RPMI8226 (cell line): ENCODE measurements at regions not wholly inside any gene's neighbourhood (a gene's known extent, or its start where the extent isn't known, plus 50 kb on each side); places are given as distances from the start of the nearest gene placed in this dataset.
A peak's percentile ranks its signal among the peaks of the same experiment; 100 is the strongest.
"Not testable (repeated sequence)": the region's sequence is repeated elsewhere in the genome, so short reads cannot be mapped to it uniquely, and the experiment has no call there.

ENCODE experiments used
- DNase-seq: peaks from one replicate; pipeline ENCODE4 v3.0.0-alpha.2; 2015

DNA sequence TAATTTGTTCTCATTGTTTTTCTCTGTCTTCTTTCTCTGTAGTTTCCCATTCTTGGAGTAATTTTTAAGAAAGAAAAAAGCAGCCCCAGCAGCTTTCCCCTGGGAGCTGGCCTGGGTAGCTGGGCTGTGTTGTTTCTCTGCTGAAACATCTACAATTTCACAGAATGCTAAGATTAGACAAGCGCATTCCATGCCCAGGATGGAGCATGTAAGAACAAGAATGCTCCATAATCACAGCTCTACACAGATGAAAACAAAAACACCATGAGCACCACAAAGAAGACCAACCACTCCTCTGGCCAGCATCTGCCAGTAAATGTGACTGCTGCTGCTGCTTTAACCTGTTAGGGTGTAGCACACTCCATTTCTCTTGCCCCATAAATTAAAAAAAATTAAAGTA is 239.2 kb upstream of the SLITRK1 start:
- no peak for DNase-seq

- no peak for DNase-seq
Measured at GRCh38 chr13:84118839-84119409, 236.7 kb upstream of the SLITRK1 start.

DNA sequence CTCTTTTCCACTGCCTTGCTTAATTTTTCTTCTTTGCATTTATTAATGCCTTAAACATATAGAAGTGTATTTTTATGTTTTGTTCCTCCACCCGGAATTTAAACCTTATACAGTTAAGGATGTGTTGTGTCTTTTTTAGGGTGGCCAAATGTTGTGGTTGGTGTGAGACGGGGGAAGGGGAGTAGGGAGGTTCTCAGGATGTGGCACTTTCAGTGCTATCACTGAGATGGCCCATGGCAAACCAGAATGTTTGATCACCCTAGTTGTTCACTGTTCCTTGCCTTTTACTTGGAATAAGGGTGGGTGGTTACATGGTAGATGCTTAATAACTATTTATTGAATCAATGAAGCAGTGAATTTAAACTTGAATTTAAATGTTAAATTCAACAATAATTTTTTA is 216.0 kb upstream of the SLITRK1 start:
- no peak for DNase-seq

DNA sequence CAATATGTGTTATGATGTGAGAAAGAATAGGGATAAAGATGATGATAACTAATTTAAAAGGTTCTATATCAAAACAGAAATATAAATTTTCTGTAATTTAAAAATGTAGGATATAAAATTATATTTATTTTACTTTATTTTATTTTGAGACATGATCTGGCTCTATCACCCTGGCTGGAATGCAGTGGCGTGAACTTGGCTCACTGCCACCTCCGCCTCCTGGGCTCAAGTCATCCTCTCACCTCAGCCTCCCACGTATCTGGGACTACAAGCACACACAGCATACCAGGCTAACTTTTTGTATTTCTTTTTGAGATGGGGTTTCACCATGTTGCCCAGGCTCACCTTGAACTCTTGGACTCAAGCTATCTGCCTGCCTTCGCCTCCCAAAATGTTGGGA is 214.9 kb upstream of the SLITRK1 start:
- DNase-seq, result no peak

DNA sequence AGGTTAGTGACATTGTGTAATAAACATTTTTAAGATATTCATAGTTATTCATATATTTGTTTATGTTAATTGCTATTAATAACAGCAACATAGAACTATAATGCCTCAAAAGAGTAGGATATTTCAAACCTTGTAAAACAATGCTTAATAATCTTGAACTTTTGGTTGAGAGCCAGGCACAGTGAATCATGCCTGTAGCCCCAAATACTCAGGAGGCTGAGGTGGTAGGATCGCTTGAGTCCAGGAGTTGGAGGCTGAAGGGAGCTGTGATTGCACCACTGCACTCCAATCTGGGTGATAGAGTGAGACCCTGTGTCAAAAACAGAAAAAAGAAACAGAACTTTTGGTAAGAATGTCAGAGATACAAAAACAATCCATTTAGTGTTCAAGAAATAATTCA is 213.9 kb upstream of the SLITRK1 start:
- DNase-seq, result no peak

DNA sequence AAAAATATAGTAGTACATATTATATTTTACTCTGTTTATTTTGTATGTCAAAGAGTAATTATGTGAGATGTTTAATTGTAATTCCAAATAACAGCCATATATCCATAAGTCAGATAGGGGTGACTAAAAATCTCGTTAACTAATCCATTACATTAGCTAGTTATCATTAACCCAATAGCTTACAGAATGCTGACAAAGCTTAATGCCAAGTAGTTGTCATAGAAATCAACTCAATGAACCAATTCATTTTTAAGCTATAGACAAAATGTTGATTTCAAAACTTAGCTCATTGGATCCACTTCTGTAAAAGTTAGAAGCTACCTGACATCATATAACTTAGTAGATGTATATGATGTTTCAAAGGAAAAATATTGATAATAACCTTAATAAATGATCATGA is 206.7 kb upstream of the SLITRK1 start:
- no peak for DNase-seq

GRCh38 chr13:84086847-84087162 is 204.5 kb upstream of the SLITRK1 start:
- no peak for DNase-seq

- DNase-seq, result not testable (repeated sequence)
Measured at GRCh38 chr13:84086098-84086846, 204.0 kb upstream of the SLITRK1 start.

DNA sequence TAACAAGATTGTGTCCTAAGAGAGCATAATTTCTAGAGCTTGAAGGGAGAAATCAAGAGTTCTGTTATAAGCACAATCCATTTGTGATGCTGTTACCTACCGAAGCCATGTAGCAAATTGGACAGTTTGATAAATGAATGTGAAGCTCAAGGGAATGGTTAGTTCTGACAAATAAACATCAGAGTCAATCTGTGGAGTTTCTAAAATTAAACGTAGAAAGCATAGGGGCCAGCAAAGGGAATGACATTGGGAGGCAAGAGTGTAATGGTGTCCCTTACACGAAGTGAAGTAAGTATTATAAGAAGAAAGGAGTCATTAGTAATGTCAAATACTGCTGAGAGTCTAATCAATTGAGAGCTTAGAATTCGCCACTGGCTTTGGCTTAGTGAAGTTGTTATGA is 200.2 kb upstream of the SLITRK1 start:
- no peak for DNase-seq

- no peak for DNase-seq
Measured at GRCh38 chr13:84080748-84081530, 198.7 kb upstream of the SLITRK1 start.

GRCh38 chr13:84077271-84077670 is 195.0 kb upstream of the SLITRK1 start:
- DNase-seq, result no peak

DNA sequence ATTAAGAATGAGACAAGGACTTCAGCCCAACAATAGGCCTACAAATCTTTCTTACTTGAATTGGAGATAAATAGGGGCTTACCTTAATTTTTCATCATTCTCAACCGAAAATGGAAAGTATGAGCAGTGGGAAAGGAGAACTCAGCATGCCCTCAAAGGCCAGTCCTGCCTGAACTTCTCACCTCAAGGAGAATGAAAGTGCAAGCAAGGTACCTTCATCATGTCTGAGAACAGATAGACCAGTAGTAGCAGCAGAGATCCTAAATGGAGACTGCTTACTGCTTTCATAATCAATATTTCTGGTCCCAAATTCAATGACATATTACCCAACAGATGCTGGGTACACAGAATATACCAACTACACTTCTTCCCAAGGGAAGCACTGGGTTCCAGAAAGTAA is 194.0 kb upstream of the SLITRK1 start:
- DNase-seq, result no peak

GRCh38 chr13:84050536-84050935 is 168.3 kb upstream of the SLITRK1 start:
- no peak for DNase-seq

GRCh38 chr13:84049443-84050219 is 167.4 kb upstream of the SLITRK1 start:
- no peak for DNase-seq

GRCh38 chr13:84044805-84045204 is 162.5 kb upstream of the SLITRK1 start:
- no peak for DNase-seq

- no peak for DNase-seq
Measured at GRCh38 chr13:84038001-84038400, 155.7 kb upstream of the SLITRK1 start.

GRCh38 chr13:84032116-84032515 is 149.8 kb upstream of the SLITRK1 start:
- DNase-seq, result no peak

GRCh38 chr13:84031120-84031519 is 148.8 kb upstream of the SLITRK1 start:
- DNase-seq, result no peak

DNA sequence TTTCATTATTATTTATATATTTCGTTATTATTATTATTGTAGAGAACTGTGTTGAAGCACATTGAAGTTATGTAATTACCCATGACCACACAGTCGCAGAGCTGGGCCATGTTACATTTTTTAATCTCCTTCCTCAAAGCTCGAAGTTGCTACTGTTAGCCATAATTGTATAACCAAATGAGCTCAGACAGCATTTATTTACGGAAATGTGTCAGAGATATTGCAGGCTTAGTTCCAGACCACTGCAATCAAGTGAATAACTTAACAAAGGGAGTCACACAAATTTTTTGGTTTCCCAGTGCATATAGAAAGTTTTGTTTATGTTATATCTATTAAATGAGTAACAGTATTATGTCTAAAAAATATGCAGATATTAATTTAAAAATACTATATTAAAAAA is 147.1 kb upstream of the SLITRK1 start:
- no peak for DNase-seq

DNA sequence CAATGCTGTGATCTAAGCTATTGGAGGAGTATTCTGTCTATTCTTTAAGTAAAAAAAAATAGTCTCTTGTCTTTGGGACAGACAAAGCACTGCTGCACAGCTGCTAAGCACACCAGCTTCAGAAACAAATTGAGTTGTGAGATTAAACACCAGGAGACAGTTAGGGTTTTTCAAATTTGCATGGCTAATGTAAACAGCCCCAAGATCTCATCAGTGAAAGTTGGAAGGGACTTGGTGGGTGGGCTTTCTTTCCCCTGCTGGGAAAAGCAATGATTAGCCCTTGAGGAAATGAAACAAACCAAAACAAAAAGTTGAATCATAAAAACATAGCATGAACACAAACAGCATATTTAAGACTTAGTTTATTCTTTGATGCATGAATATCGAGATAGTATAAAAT is 143.6 kb upstream of the SLITRK1 start:
- no peak for DNase-seq

GRCh38 chr13:83996415-83996814 is 114.1 kb upstream of the SLITRK1 start:
- no peak for DNase-seq

DNA sequence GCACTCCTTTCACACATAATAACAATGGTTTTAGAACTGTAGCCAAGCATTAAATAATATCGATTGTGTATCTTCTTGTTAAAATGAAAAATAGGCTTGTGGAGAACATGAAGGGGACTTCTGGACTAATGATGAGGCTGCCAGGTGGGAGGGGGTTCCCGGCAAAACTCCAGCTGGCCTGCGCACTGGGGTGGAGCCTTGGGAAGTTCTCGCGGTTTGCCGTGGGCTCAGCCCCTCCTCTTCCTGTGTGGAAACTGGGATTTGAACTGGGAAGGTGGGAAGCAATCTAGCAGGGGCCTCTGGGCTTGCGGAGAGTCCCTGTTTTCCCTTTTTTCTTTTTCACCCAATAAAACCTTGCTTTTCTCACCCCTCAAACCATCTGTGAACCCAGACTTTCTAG is 113.7 kb upstream of the SLITRK1 start:
- no peak for DNase-seq

DNA sequence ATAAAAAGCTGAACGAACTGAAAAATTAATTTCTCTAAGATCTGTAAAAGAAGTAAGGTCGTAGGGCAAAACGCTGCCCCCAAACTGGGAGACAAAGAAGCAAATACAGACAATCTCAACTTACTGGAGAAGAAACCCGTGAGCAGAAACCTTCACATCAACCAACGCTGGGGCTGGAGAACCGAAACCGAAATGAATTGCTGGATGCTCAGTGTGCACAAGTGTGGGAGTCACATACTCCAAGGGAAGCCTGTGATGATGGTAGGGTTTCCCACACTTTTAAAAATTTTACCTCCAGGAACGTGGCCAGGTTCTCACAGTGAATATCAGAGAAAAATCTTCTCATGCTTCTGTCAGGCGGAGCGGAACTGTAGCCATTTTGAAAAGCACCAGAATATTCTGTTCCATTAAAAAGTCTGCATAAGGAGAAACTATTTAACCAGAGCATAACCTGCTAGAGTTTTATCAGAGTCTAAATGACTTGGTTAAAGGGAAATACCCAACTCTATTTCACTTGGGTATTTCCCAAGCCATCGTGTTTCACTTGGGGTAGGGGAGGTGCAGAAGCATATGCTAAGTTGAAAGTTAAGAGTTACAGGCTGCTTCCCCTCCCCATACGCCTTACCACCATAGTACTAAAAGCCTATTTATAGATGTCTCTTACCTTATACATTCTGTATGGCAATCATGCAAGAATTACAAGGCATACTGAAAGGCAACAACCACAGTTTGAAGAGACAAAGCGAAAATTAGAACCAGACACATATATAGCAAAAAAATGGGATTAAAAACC is 110.5 kb upstream of the SLITRK1 start:
- DNase-seq, result peak; percentile 16
